ENCODE measurements at regions not wholly inside any gene's neighbourhood (a gene's known extent, or its start where the extent isn't known, plus 50 kb on each side); places are given as distances from the start of the nearest gene placed in this dataset.

DNA sequence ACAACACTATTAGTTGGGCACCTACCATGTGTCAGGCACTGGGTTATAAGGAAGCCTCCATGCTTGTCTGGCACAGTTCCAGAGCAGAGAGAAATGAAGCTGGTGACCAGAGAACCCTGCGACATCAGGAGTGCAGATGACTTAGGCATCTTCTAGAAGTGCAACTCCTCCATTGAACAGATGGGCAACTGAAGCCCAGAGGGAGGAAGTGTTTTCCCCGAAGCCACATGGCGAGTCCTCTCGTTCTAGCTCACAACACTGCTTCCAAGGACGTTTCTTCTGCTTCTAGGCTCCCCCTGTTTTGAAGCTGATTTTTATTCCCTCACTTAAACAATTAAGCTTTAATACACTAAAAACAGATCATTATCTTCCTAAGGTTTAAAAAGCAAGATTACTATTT is 109.8 kb upstream of the SYT13 start:
- Histone ChIP-seq H4K20me1 (ENCODE audit: insufficient read depth, low read length, poor library complexity, severe bottlenecking) (no peaks in the 10 kb centered on the region), H3K9me2 (replicated peaks; ENCODE audit: low read depth, low read length) (no peaks in the 10 kb centered on the region), H3K4me1 (ENCODE audit: insufficient read depth, low read length, poor library complexity, severe bottlenecking) (no peaks in the 10 kb centered on the region), H3K27me3 (ENCODE audit: insufficient read depth, low read length, poor library complexity, severe bottlenecking) (no peaks in the 10 kb centered on the region), H3K4me2 (ENCODE audit: low read depth, low read length, poor library complexity, severe bottlenecking) (no peak overlapping the region), H2AFZ (ENCODE audit: low read length) (no peak overlapping the region), H3K9me3 (ENCODE audit: insufficient read depth, low read depth, low read length) (no peaks in the 10 kb centered on the region), H3K4me3 (ENCODE audit: low read length, poor library complexity, severe bottlenecking) (no peak overlapping the region), H3K9ac (ENCODE audit: low read depth, low read length, poor library complexity, severe bottlenecking) (no peak overlapping the region), H3F3A (ENCODE audit: low read depth) (no peaks in the 10 kb centered on the region), H3K36me3 (ENCODE audit: insufficient read depth, low read length) (no peaks in the 10 kb centered on the region), H3K79me2 (ENCODE audit: insufficient read depth, low read length) (no peaks in the 10 kb centered on the region)
- no peak for TF ChIP-seq EZH2phosphoT487 (IDR thresholded peaks at IDR 0.05; ENCODE audit: borderline replicate concordance)
- TF ChIP-seq, protein P1, sequence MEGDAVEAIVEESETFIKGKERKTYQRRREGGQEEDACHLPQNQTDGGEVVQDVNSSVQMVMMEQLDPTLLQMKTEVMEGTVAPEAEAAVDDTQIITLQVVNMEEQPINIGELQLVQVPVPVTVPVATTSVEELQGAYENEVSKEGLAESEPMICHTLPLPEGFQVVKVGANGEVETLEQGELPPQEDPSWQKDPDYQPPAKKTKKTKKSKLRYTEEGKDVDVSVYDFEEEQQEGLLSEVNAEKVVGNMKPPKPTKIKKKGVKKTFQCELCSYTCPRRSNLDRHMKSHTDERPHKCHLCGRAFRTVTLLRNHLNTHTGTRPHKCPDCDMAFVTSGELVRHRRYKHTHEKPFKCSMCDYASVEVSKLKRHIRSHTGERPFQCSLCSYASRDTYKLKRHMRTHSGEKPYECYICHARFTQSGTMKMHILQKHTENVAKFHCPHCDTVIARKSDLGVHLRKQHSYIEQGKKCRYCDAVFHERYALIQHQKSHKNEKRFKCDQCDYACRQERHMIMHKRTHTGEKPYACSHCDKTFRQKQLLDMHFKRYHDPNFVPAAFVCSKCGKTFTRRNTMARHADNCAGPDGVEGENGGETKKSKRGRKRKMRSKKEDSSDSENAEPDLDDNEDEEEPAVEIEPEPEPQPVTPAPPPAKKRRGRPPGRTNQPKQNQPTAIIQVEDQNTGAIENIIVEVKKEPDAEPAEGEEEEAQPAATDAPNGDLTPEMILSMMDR (conservative IDR thresholded peaks at IDR 0.05; ENCODE audit: low read length), result no peak

GRCh38 chr11:45395421-45395820 is 109.3 kb upstream of the SYT13 start:
- H3K79me2 ChIP-seq (ENCODE audit: insufficient read depth, low read length), result no peaks in the 10 kb centered on the region
- no peak overlapping the region for H2AFZ ChIP-seq (ENCODE audit: low read length)
- H3K9me2 ChIP-seq (replicated peaks; ENCODE audit: low read depth, low read length), result no peaks in the 10 kb centered on the region
- no peak overlapping the region for H3K4me3 ChIP-seq (ENCODE audit: low read length, poor library complexity, severe bottlenecking)
- no peaks in the 10 kb centered on the region for H3F3A ChIP-seq (ENCODE audit: low read depth)
- no peaks in the 10 kb centered on the region for H3K27me3 ChIP-seq (ENCODE audit: insufficient read depth, low read length, poor library complexity, severe bottlenecking)
- no peaks in the 10 kb centered on the region for H4K20me1 ChIP-seq (ENCODE audit: insufficient read depth, low read length, poor library complexity, severe bottlenecking)
- H3K4me2 ChIP-seq (ENCODE audit: low read depth, low read length, poor library complexity, severe bottlenecking), result no peak overlapping the region
- no peak overlapping the region for H3K9ac ChIP-seq (ENCODE audit: low read depth, low read length, poor library complexity, severe bottlenecking)
- no peaks in the 10 kb centered on the region for H3K4me1 ChIP-seq (ENCODE audit: insufficient read depth, low read length, poor library complexity, severe bottlenecking)
- H3K36me3 ChIP-seq (ENCODE audit: insufficient read depth, low read length), result no peaks in the 10 kb centered on the region
- no peak for TF ChIP-seq EZH2phosphoT487 (IDR thresholded peaks at IDR 0.05; ENCODE audit: borderline replicate concordance)
- TF ChIP-seq, protein P1 (conservative IDR thresholded peaks at IDR 0.05; ENCODE audit: low read length), result no peak
- H3K9me3 ChIP-seq (ENCODE audit: insufficient read depth, low read depth, low read length), result no peaks in the 10 kb centered on the region

GRCh38 chr11:45394294-45395085 is 108.3 kb upstream of the SYT13 start:
- Histone ChIP-seq H3K9ac (ENCODE audit: low read depth, low read length, poor library complexity, severe bottlenecking) (no peak overlapping the region), H3K9me3 (ENCODE audit: insufficient read depth, low read depth, low read length) (no peaks in the 10 kb centered on the region), H2AFZ (ENCODE audit: low read length) (no peak overlapping the region), H3F3A (ENCODE audit: low read depth) (no peaks in the 10 kb centered on the region), H4K20me1 (ENCODE audit: insufficient read depth, low read length, poor library complexity, severe bottlenecking) (no peaks in the 10 kb centered on the region), H3K4me3 (ENCODE audit: low read length, poor library complexity, severe bottlenecking) (no peak overlapping the region), H3K4me2 (ENCODE audit: low read depth, low read length, poor library complexity, severe bottlenecking) (no peak overlapping the region), H3K79me2 (ENCODE audit: insufficient read depth, low read length) (no peaks in the 10 kb centered on the region), H3K9me2 (replicated peaks; ENCODE audit: low read depth, low read length) (no peaks in the 10 kb centered on the region), H3K36me3 (ENCODE audit: insufficient read depth, low read length) (no peaks in the 10 kb centered on the region), H3K27me3 (ENCODE audit: insufficient read depth, low read length, poor library complexity, severe bottlenecking) (no peaks in the 10 kb centered on the region), H3K4me1 (ENCODE audit: insufficient read depth, low read length, poor library complexity, severe bottlenecking) (no peaks in the 10 kb centered on the region)
- no peak for TF ChIP-seq EZH2phosphoT487 (IDR thresholded peaks at IDR 0.05; ENCODE audit: borderline replicate concordance)
- TF ChIP-seq, protein P1 (conservative IDR thresholded peaks at IDR 0.05; ENCODE audit: low read length), result no peak

All from Loucy (cell line).